WTC11 (cell line): ENCODE measurements at regions not wholly inside any gene's neighbourhood (a gene's known extent, or its start where the extent isn't known, plus 50 kb on each side); places are given as distances from the start of the nearest gene placed in this dataset.

Experiments used
- ELF4 ChIP-seq: sonication (generic); formaldehyde crosslinking; IDR thresholded peaks from 2 replicates; pipeline ENCODE4 v1.8.1; 2022; ENCODE audit warnings: low read depth, mild to moderate bottlenecking, moderate library complexity, missing genetic modification reagents
- ZNF263 ChIP-seq: sonication (generic); formaldehyde crosslinking; IDR thresholded peaks from 2 replicates; pipeline ENCODE4 v1.8.1; 2022; ENCODE audit warnings: low read depth, mild to moderate bottlenecking, moderate library complexity, missing genetic modification reagents
- ZNF317 ChIP-seq: sonication (generic); formaldehyde crosslinking; IDR thresholded peaks from 2 replicates; pipeline ENCODE4 v1.8.1; 2023; ENCODE audit warnings: low read depth, mild to moderate bottlenecking, moderate library complexity, missing genetic modification reagents, borderline replicate concordance
- ZNF671 ChIP-seq: fragments of 250-450 bp; sonication (Bioruptor Pico); IDR thresholded peaks from 2 replicates; pipeline ENCODE4 v1.8.0; 2021; ENCODE audit warnings: mild to moderate bottlenecking
- TF ChIP-seq, protein P1 (sequence below): fragments of 200-600 bp; IDR thresholded peaks from 2 replicates; pipeline ENCODE4 v1.8.0; 2022; ENCODE audit warnings: antibody characterized with exemption
- TF ChIP-seq, protein P2 (sequence below): sonication (generic); formaldehyde crosslinking; IDR thresholded peaks from 2 replicates; pipeline ENCODE4 v1.8.0; 2022; ENCODE audit warnings: mild to moderate bottlenecking, missing genetic modification reagents
- TF ChIP-seq, protein P3 (sequence below): sonication (generic); formaldehyde crosslinking; IDR thresholded peaks from 2 replicates; pipeline ENCODE4 v1.8.0; 2022; ENCODE audit warnings: missing genetic modification reagents
- TF ChIP-seq, protein P4 (sequence below): sonication (generic); formaldehyde crosslinking; IDR thresholded peaks from 2 replicates; pipeline ENCODE4 v1.8.0; 2023; ENCODE audit warnings: mild to moderate bottlenecking, missing genetic modification reagents
- TF ChIP-seq, protein P5 (sequence below): fragments of 250-450 bp; sonication (Bioruptor Pico); IDR thresholded peaks from 2 replicates; pipeline ENCODE4 v2.1.2; 2022; ENCODE audit warnings: mild to moderate bottlenecking, moderate library complexity
- TF ChIP-seq, protein P6 (sequence below): sonication (generic); formaldehyde crosslinking; IDR thresholded peaks from 2 replicates; pipeline ENCODE4 v1.8.1; 2023; ENCODE audit warnings: mild to moderate bottlenecking, moderate library complexity, missing genetic modification reagents
- TF ChIP-seq, protein P7 (sequence below): sonication (generic); formaldehyde crosslinking; IDR thresholded peaks from 2 replicates; pipeline ENCODE4 v1.8.1; 2022; ENCODE audit warnings: low read depth, missing genetic modification reagents, borderline replicate concordance

DNA sequence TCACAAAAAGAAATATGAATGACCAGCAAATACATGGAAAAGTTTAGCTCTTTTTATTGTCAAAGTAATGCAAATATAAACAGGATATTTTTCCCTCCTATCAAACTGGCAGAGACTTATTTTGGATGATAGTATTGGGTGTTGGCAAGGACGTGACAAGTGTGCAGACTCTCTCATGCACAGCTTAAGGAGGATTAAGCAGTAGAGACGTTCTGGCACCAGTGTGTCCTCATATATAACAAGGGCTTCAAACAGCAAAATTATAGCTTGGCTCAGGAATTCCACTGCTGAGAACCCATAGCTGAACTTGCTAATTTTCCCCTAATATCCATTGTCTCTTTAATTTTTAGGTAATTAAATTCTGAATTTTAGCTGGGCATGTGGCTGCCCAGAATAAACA, 114.4 kb downstream of the FAM124B start:
- TF ChIP-seq ELF4 (CRISPR knock-in tag): no peak
- TF ChIP-seq, protein P1, sequence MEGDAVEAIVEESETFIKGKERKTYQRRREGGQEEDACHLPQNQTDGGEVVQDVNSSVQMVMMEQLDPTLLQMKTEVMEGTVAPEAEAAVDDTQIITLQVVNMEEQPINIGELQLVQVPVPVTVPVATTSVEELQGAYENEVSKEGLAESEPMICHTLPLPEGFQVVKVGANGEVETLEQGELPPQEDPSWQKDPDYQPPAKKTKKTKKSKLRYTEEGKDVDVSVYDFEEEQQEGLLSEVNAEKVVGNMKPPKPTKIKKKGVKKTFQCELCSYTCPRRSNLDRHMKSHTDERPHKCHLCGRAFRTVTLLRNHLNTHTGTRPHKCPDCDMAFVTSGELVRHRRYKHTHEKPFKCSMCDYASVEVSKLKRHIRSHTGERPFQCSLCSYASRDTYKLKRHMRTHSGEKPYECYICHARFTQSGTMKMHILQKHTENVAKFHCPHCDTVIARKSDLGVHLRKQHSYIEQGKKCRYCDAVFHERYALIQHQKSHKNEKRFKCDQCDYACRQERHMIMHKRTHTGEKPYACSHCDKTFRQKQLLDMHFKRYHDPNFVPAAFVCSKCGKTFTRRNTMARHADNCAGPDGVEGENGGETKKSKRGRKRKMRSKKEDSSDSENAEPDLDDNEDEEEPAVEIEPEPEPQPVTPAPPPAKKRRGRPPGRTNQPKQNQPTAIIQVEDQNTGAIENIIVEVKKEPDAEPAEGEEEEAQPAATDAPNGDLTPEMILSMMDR: no peak
- TF ChIP-seq, protein P2, sequence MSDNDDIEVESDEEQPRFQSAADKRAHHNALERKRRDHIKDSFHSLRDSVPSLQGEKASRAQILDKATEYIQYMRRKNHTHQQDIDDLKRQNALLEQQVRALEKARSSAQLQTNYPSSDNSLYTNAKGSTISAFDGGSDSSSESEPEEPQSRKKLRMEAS: no peak
- TF ChIP-seq, protein P3, sequence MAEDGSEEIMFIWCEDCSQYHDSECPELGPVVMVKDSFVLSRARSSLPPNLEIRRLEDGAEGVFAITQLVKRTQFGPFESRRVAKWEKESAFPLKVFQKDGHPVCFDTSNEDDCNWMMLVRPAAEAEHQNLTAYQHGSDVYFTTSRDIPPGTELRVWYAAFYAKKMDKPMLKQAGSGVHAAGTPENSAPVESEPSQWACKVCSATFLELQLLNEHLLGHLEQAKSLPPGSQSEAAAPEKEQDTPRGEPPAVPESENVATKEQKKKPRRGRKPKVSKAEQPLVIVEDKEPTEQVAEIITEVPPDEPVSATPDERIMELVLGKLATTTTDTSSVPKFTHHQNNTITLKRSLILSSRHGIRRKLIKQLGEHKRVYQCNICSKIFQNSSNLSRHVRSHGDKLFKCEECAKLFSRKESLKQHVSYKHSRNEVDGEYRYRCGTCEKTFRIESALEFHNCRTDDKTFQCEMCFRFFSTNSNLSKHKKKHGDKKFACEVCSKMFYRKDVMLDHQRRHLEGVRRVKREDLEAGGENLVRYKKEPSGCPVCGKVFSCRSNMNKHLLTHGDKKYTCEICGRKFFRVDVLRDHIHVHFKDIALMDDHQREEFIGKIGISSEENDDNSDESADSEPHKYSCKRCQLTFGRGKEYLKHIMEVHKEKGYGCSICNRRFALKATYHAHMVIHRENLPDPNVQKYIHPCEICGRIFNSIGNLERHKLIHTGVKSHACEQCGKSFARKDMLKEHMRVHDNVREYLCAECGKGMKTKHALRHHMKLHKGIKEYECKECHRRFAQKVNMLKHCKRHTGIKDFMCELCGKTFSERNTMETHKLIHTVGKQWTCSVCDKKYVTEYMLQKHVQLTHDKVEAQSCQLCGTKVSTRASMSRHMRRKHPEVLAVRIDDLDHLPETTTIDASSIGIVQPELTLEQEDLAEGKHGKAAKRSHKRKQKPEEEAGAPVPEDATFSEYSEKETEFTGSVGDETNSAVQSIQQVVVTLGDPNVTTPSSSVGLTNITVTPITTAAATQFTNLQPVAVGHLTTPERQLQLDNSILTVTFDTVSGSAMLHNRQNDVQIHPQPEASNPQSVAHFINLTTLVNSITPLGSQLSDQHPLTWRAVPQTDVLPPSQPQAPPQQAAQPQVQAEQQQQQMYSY (CRISPR knock-in tag): no peak
- no peak for TF ChIP-seq ZNF263 (CRISPR knock-in tag)
- no peak for TF ChIP-seq ZNF317 (CRISPR knock-in tag)
- TF ChIP-seq, protein P4, sequence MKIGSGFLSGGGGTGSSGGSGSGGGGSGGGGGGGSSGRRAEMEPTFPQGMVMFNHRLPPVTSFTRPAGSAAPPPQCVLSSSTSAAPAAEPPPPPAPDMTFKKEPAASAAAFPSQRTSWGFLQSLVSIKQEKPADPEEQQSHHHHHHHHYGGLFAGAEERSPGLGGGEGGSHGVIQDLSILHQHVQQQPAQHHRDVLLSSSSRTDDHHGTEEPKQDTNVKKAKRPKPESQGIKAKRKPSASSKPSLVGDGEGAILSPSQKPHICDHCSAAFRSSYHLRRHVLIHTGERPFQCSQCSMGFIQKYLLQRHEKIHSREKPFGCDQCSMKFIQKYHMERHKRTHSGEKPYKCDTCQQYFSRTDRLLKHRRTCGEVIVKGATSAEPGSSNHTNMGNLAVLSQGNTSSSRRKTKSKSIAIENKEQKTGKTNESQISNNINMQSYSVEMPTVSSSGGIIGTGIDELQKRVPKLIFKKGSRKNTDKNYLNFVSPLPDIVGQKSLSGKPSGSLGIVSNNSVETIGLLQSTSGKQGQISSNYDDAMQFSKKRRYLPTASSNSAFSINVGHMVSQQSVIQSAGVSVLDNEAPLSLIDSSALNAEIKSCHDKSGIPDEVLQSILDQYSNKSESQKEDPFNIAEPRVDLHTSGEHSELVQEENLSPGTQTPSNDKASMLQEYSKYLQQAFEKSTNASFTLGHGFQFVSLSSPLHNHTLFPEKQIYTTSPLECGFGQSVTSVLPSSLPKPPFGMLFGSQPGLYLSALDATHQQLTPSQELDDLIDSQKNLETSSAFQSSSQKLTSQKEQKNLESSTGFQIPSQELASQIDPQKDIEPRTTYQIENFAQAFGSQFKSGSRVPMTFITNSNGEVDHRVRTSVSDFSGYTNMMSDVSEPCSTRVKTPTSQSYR (CRISPR knock-in tag): no peak
- no peak for TF ChIP-seq ZNF671 (CRISPR knock-in tag)
- TF ChIP-seq, protein P5, sequence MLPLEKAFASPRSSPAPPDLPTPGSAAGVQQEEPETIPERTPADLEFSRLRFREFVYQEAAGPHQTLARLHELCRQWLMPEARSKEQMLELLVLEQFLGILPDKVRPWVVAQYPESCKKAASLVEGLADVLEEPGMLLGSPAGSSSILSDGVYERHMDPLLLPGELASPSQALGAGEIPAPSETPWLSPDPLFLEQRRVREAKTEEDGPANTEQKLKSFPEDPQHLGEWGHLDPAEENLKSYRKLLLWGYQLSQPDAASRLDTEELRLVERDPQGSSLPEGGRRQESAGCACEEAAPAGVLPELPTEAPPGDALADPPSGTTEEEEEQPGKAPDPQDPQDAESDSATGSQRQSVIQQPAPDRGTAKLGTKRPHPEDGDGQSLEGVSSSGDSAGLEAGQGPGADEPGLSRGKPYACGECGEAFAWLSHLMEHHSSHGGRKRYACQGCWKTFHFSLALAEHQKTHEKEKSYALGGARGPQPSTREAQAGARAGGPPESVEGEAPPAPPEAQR: no peak
- TF ChIP-seq, protein P6, sequence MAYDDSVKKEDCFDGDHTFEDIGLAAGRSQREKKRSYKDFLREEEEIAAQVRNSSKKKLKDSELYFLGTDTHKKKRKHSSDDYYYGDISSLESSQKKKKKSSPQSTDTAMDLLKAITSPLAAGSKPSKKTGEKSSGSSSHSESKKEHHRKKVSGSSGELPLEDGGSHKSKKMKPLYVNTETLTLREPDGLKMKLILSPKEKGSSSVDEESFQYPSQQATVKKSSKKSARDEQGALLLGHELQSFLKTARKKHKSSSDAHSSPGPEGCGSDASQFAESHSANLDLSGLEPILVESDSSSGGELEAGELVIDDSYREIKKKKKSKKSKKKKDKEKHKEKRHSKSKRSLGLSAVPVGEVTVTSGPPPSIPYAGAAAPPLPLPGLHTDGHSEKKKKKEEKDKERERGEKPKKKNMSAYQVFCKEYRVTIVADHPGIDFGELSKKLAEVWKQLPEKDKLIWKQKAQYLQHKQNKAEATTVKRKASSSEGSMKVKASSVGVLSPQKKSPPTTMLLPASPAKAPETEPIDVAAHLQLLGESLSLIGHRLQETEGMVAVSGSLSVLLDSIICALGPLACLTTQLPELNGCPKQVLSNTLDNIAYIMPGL (CRISPR knock-in tag): no peak
- TF ChIP-seq, protein P7, sequence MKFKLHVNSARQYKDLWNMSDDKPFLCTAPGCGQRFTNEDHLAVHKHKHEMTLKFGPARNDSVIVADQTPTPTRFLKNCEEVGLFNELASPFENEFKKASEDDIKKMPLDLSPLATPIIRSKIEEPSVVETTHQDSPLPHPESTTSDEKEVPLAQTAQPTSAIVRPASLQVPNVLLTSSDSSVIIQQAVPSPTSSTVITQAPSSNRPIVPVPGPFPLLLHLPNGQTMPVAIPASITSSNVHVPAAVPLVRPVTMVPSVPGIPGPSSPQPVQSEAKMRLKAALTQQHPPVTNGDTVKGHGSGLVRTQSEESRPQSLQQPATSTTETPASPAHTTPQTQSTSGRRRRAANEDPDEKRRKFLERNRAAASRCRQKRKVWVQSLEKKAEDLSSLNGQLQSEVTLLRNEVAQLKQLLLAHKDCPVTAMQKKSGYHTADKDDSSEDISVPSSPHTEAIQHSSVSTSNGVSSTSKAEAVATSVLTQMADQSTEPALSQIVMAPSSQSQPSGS: no peak
